Right atrium auricular region (tissue), 2 donors: ENCODE measurements at regions not wholly inside any gene's neighbourhood (a gene's known extent, or its start where the extent isn't known, plus 50 kb on each side); places are given as distances from the start of the nearest gene placed in this dataset.
A peak's percentile ranks its signal among the peaks of the same experiment; 100 is the strongest.

Experiments
- DNase-seq: peaks from one replicate; pipeline ENCODE4 v3.0.0-alpha.2; 2019; ENCODE audit warnings: low spot score
- H3K27ac ChIP-seq, 2 donors: fragments of 200-600 bp; sonication (generic); 1 replicate in 1 of 2; 2 replicates in 1 of 2; pipeline ENCODE4 v1.5.1; 2016 to 2019
- H3K27me3 ChIP-seq, 2 donors: fragments of 200-600 bp; sonication (generic); one replicate each; pipeline versions ENCODE4 v1.5.1 to v1.6.0; 2017 to 2019
- H3K36me3 ChIP-seq: fragments of 200-600 bp; sonication (generic); one replicate; pipeline ENCODE4 v1.5.1; 2016
- H3K4me1 ChIP-seq, 2 donors: fragments of 200-600 bp; sonication (generic); one replicate each; pipeline versions ENCODE4 v1.5.1 to v1.6.0; 2017 to 2019
- H3K4me3 ChIP-seq, 2 donors: fragments of 200-600 bp; sonication (generic); 1 replicate in 1 of 2; 2 replicates in 1 of 2; pipeline ENCODE4 v1.5.1; 2017 to 2019; ENCODE audit warnings: mild to moderate bottlenecking in 1 of 2, moderate library complexity in 1 of 2
- H3K9me3 ChIP-seq, 2 donors: fragments of 200-600 bp; sonication (generic); one replicate each; pipeline ENCODE4 v1.5.1; 2019
- CTCF ChIP-seq, 2 donors: fragments of 200-600 bp; sonication (generic); IDR thresholded peaks; one replicate each; pipeline ENCODE4 v1.5.1; 2019; ENCODE audit warnings: antibody characterized with exemption in 2 of 2

- no peak for DNase-seq
- Histone ChIP-seq H3K27ac (no peak overlapping the region), H3K36me3 (no peaks in the 10 kb centered on the region), H3K4me3 (no peak overlapping the region), H3K27me3 (no peaks in the 10 kb centered on the region), H3K9me3 (no peaks in the 10 kb centered on the region), H3K4me1 (no peaks in the 10 kb centered on the region)
- TF ChIP-seq CTCF (IDR thresholded peaks at IDR 0.05), result no peak
These were observed 337.7 kb downstream of the DYSF start for GRCh38 chr2:71791061-71791450.

- no peak for DNase-seq
- Histone ChIP-seq H3K4me1 (no peaks in the 10 kb centered on the region), H3K9me3 (no peaks in the 10 kb centered on the region), H3K36me3 (no peaks in the 10 kb centered on the region), H3K4me3 (no peak overlapping the region), H3K27ac (no peak overlapping the region), H3K27me3 (no peaks in the 10 kb centered on the region)
- TF ChIP-seq CTCF (IDR thresholded peaks at IDR 0.05), result no peak
These were observed 337.1 kb downstream of the DYSF start for GRCh38 chr2:71790226-71791060.

- Histone ChIP-seq H3K4me3 (no peak overlapping the region), H3K9me3 (no peaks in the 10 kb centered on the region), H3K27me3 (no peaks in the 10 kb centered on the region), H3K27ac (no peak overlapping the region), H3K36me3 (no peaks in the 10 kb centered on the region), H3K4me1 (no peaks in the 10 kb centered on the region)
- DNase-seq, result no peak
- TF ChIP-seq CTCF (IDR thresholded peaks at IDR 0.05), result no peak
These were observed 336.3 kb downstream of the DYSF start for GRCh38 chr2:71789556-71790204.

DNA sequence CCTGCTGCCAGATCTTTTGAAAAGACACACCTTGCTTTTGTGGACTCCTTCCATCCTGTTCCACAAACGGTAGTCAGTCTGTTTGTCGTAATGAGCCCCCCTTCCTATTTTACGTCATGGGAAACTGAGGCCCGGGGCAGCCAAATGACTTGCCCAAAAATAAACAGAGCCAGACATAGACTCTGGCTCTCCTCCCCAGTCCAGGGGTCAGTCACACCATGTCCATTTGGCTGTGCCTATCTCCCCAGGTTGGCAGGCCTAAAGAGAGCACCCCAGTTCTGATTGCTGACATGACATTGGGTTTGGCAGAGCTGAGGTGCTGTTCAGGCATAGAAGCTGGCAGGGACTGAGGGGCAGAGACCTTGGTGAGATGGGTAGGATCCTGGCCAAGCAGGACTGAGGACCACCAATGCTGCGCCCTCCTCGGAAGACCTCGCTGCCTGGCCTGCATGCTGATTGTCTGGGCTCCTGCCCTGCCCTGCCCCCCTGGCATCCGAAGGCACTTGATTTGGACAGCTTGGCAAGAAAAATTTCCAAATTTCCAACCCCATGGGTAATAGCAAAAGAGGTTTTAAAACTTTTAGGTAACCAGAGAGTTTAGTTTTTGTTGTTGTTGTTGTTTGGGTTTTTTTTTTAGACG lies 335.4 kb downstream of the DYSF start:
- Histone ChIP-seq H3K36me3 (no peaks in the 10 kb centered on the region), H3K27me3 (no peaks in the 10 kb centered on the region), H3K27ac (no peak overlapping the region), H3K4me3 (no peak overlapping the region), H3K9me3 (no peaks in the 10 kb centered on the region), H3K4me1 (no peaks in the 10 kb centered on the region)
- TF ChIP-seq CTCF (IDR thresholded peaks at IDR 0.05), result no peak
- DNase-seq, result peak; percentile 28

- DNase-seq, result peak; percentile 43
These were observed 334.8 kb downstream of the DYSF start for GRCh38 chr2:71788186-71788525.

More at GRCh38 chr2:71788186-71788525, 334.8 kb downstream of the DYSF start:
- H3K27me3 ChIP-seq, result no peaks in the 10 kb centered on the region
- H3K36me3 ChIP-seq, result no peaks in the 10 kb centered on the region
- H3K4me1 ChIP-seq, result no peaks in the 10 kb centered on the region
- TF ChIP-seq CTCF (IDR thresholded peaks at IDR 0.05), result no peak
- no peak overlapping the region for H3K4me3 ChIP-seq
- no peaks in the 10 kb centered on the region for H3K9me3 ChIP-seq
- H3K27ac ChIP-seq, result no peak overlapping the region
